Activated B cell treated with CpG ODN at 0.5 μM for 24 hours (primary cell): ENCODE measurements at regions not wholly inside any gene's neighbourhood (a gene's known extent, or its start where the extent isn't known, plus 50 kb on each side); places are given as distances from the start of the nearest gene placed in this dataset.

ENCODE experiments used
- ATAC-seq: fragments of 200-7000 bp; cut with Tn5 transposase; one replicate; pipeline ENCODE4 v1.10.0; 2021; ENCODE audit warnings: low read depth, mild to moderate bottlenecking, moderate library complexity
- CTCF ChIA-PET: fragments of 350-600 bp; sonication (Branson Sonifier 250); formaldehyde crosslinking; loops from one replicate; lab custom pipeline; 2021; ENCODE audit warnings: antibody characterized with exemption; lab: Charles Lee
- POLR2A ChIA-PET: fragments of 350-600 bp; sonication (Branson Sonifier 250); formaldehyde crosslinking; loops from one replicate; lab custom pipeline; 2021; ENCODE audit warnings: antibody characterized with exemption; lab: Charles Lee
- DNase-seq: peaks from one replicate; pipeline ENCODE4 v3.0.0; 2022
- H3K27ac Mint-ChIP-seq: one replicate; pipeline ENCODE4 v1.8.0; 2020; ENCODE audit warnings: mixed read lengths
- H3K27me3 Mint-ChIP-seq: one replicate; pipeline ENCODE4 v1.8.0; 2021; ENCODE audit warnings: mixed read lengths
- H3K36me3 Mint-ChIP-seq: one replicate; pipeline ENCODE4 v1.8.0; 2021; ENCODE audit warnings: low read depth, mixed read lengths
- H3K4me1 Mint-ChIP-seq: one replicate; pipeline ENCODE4 v1.8.0; 2021; ENCODE audit warnings: mixed read lengths
- H3K4me3 Mint-ChIP-seq: one replicate; pipeline ENCODE4 v1.8.0; 2020; ENCODE audit warnings: mild to moderate bottlenecking, mixed read lengths
- H3K9me3 Mint-ChIP-seq: one replicate; pipeline ENCODE4 v1.8.0; 2020; ENCODE audit warnings: mixed read lengths
- intact Hi-C: fragments of 100-400 bp; cut with micrococcal nuclease; formaldehyde crosslinking; loops from one replicate; pipeline ENCODE4 v1.15.1; 2024
- TF ChIP-seq, protein P1 (sequence below): fragments of 200-600 bp; IDR thresholded peaks from one replicate; pipeline ENCODE4 v1.8.0; 2022; ENCODE audit warnings: antibody characterized with exemption, mild to moderate bottlenecking

GRCh38 chr15:97868981-97869380 lies 91.5 kb upstream of the ARRDC4 start:
- Mint-ChIP-seq H3K4me3 (no peak overlapping the region), H3K36me3 (no peaks in the 10 kb centered on the region), H3K4me1 (no peaks in the 10 kb centered on the region), H3K9me3 (no peaks in the 10 kb centered on the region), H3K27ac (no peak overlapping the region), H3K27me3 (peaks cover 1% of the 10 kb centered on the region)
- POLR2A ChIA-PET: no interaction called here
- CTCF ChIA-PET: no interaction called here
- intact Hi-C loops: no loop called here
- DNase-seq (no peak), ATAC-seq (no peak)
- TF ChIP-seq, protein P1, sequence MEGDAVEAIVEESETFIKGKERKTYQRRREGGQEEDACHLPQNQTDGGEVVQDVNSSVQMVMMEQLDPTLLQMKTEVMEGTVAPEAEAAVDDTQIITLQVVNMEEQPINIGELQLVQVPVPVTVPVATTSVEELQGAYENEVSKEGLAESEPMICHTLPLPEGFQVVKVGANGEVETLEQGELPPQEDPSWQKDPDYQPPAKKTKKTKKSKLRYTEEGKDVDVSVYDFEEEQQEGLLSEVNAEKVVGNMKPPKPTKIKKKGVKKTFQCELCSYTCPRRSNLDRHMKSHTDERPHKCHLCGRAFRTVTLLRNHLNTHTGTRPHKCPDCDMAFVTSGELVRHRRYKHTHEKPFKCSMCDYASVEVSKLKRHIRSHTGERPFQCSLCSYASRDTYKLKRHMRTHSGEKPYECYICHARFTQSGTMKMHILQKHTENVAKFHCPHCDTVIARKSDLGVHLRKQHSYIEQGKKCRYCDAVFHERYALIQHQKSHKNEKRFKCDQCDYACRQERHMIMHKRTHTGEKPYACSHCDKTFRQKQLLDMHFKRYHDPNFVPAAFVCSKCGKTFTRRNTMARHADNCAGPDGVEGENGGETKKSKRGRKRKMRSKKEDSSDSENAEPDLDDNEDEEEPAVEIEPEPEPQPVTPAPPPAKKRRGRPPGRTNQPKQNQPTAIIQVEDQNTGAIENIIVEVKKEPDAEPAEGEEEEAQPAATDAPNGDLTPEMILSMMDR: no peak

GRCh38 chr15:97870771-97871170 lies 89.7 kb upstream of the ARRDC4 start:
- H3K27ac Mint-ChIP-seq: no peak overlapping the region
- ATAC-seq (no peak), DNase-seq (no peak)
- H3K9me3 Mint-ChIP-seq: no peaks in the 10 kb centered on the region
- ChIA-PET CTCF (no interaction called here), POLR2A (no interaction called here)
- no peaks in the 10 kb centered on the region for H3K4me1 Mint-ChIP-seq
- no peak overlapping the region for H3K4me3 Mint-ChIP-seq
- intact Hi-C loops: no loop called here
- TF ChIP-seq, protein P1: no peak
- H3K27me3 Mint-ChIP-seq: peaks cover 1% of the 10 kb centered on the region
- H3K36me3 Mint-ChIP-seq: no peaks in the 10 kb centered on the region

DNA sequence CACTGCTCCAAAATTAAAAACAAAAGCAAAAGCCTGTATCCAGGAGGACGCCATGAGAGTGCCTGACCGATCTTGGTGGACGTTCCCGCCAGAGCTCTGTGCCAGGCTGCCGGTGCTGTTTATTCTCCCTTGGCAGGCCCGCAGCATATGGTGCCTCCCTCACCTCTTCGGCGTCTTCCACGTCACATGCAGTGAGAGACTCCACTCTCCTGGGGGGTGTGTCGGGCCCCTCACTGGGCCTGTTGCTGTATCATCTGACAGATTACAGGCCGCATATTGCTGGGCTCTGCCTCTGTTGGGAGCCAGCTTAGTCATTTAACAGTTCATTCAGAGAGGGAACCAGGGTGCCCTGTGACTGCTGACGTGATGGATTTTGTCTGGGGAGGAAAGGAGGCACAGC lies 86.4 kb upstream of the ARRDC4 start:
- ChIA-PET POLR2A (no interaction called here), CTCF (no interaction called here)
- Mint-ChIP-seq H3K4me3 (no peak overlapping the region), H3K36me3 (no peaks in the 10 kb centered on the region), H3K27me3 (no peaks in the 10 kb centered on the region), H3K27ac (no peak overlapping the region), H3K9me3 (peaks cover 2% of the 10 kb centered on the region), H3K4me1 (no peaks in the 10 kb centered on the region)
- intact Hi-C loops: no loop called here
- ATAC-seq (no peak), DNase-seq (no peak)
- TF ChIP-seq, protein P1: no peak

GRCh38 chr15:97875025-97875512 lies 85.4 kb upstream of the ARRDC4 start:
- Mint-ChIP-seq H3K9me3 (peaks cover 2% of the 10 kb centered on the region), H3K4me3 (no peak overlapping the region), H3K36me3 (no peaks in the 10 kb centered on the region), H3K4me1 (no peaks in the 10 kb centered on the region), H3K27ac (no peak overlapping the region), H3K27me3 (no peaks in the 10 kb centered on the region)
- no peak for ATAC-seq
- ChIA-PET CTCF (no interaction called here), POLR2A (no interaction called here)
- intact Hi-C loops: no loop called here
- DNase-seq: no peak
- TF ChIP-seq, protein P1: no peak

GRCh38 chr15:97875513-97876280 lies 84.8 kb upstream of the ARRDC4 start:
- Mint-ChIP-seq H3K36me3 (no peaks in the 10 kb centered on the region), H3K27ac (no peak overlapping the region), H3K4me1 (no peaks in the 10 kb centered on the region), H3K27me3 (no peaks in the 10 kb centered on the region), H3K4me3 (no peak overlapping the region), H3K9me3 (peaks cover 2% of the 10 kb centered on the region)
- TF ChIP-seq, protein P1: no peak
- no peak for DNase-seq
- ChIA-PET CTCF (no interaction called here), POLR2A (no interaction called here)
- intact Hi-C loops: no loop called here
- ATAC-seq: no peak
